GM10266 (cell line): ENCODE measurements at regions not wholly inside any gene's neighbourhood (a gene's known extent, or its start where the extent isn't known, plus 50 kb on each side); places are given as distances from the start of the nearest gene placed in this dataset.

Experiments used
- DNase-seq: peaks from one replicate; pipeline ENCODE4 v3.0.0; 2012; ENCODE audit errors: extremely low spot score
- TF ChIP-seq, protein P1 (sequence below): IDR thresholded peaks from 2 replicates; pipeline ENCODE4 v1.5.1; 2012; ENCODE audit warnings: mild to moderate bottlenecking, low read depth; ENCODE audit not compliant: control insufficient read depth, insufficient read depth; ENCODE audit errors: missing control alignments

DNA sequence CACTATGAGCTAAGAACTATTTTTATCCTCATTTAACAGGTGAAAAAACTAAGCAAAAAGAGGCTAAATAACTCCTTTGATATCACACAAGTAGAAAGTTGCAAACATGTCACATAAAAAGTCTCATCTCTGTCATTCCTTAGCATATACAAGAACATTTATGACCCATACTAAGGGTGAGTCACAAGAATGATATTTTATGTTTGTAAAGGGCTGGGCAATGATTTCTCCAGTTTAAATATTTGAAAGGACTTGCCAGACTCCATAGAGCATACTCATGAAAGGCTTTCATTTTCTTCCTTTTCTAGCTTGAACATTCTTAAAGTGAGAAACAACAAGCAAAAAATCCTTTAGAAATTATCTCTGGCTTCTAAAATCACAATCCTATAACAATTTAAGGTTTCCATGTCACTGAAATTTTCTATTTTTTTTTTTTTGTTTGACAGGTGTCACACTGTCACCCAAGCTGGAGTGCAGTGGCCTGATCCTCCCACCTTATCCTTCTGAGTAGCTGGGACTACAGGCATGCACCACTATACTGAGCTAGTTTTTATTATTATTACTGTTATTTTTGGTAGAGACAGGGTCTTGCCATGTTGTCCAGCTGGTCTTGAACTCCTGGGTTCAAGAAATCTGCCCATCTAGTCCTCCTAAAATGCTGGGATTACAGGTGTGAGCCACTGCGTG lies 338.0 kb upstream of the KHDRBS2 start:
- DNase-seq: no peak
- TF ChIP-seq, protein P1, sequence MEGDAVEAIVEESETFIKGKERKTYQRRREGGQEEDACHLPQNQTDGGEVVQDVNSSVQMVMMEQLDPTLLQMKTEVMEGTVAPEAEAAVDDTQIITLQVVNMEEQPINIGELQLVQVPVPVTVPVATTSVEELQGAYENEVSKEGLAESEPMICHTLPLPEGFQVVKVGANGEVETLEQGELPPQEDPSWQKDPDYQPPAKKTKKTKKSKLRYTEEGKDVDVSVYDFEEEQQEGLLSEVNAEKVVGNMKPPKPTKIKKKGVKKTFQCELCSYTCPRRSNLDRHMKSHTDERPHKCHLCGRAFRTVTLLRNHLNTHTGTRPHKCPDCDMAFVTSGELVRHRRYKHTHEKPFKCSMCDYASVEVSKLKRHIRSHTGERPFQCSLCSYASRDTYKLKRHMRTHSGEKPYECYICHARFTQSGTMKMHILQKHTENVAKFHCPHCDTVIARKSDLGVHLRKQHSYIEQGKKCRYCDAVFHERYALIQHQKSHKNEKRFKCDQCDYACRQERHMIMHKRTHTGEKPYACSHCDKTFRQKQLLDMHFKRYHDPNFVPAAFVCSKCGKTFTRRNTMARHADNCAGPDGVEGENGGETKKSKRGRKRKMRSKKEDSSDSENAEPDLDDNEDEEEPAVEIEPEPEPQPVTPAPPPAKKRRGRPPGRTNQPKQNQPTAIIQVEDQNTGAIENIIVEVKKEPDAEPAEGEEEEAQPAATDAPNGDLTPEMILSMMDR: no peak

GRCh38 chr6:62615366-62616015 lies 329.5 kb upstream of the KHDRBS2 start:
- no peak for DNase-seq
- TF ChIP-seq, protein P1: no peak

DNA sequence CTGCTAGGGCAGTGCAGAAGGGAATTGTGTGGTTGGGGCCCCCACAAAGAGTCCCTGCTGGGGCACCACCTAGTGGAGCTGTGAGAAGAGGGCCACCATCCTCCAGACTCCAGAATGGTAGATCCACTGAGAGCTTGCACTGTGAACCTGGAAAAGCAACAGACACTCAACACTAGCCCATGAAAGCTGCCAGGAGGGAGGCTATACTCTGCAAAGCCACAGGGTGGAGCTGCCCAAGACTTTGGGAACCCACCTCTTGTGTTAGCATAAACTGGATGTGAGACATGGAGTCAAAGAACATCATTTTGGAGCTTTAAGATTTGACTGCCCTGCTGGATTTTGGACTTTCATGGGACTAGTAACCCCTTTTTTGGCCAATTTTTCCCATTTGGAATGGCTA lies 328.4 kb upstream of the KHDRBS2 start:
- TF ChIP-seq, protein P1: no peak
- no peak for DNase-seq

DNA sequence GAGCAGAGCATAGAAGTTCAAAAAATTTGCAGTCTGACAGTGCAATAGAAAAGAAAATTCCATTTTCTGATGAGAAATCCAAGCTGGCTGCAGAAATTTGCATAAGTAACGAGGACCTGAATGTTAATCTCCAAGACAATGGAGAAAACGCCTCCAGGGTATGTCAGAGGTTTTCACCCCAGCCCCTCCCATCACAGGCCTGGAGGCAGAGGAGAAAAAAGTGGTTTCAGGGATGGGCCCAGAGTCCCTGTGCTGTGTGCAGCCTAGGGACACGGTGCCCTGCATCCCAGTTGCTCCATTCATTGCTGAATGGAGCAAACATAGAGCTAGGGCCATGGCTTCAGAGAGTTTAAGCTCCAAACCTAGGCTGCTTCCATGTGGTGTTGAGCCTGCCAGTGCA lies 327.9 kb upstream of the KHDRBS2 start:
- DNase-seq: no peak
- TF ChIP-seq, protein P1: no peak

GRCh38 chr6:62612471-62612870 lies 326.4 kb upstream of the KHDRBS2 start:
- TF ChIP-seq, protein P1: no peak
- DNase-seq: no peak

- TF ChIP-seq, protein P1: no peak
- DNase-seq: no peak
Observed at GRCh38 chr6:62570372-62570771, 284.3 kb upstream of the KHDRBS2 start.

DNA sequence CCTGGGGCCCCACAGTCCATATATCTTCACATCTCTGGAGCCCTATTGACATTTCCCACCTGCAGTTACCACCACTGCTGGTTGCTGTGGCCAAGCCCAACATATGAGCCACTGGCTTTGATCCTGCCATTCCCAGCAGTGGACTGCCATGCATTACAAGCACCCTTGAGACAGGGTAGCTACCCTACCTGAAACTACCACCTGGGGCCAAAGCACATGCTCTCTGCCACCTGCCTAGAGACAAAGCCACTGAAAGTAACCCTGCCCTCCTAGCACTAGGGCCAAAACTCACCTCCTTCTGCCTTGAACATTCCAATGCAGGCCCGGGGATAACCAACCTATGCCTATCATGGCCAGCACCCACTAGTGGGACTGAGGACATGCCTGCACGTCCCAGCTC lies 255.5 kb upstream of the KHDRBS2 start:
- TF ChIP-seq, protein P1: no peak
- DNase-seq: no peak
